WI38 (cell line): ENCODE measurements at regions not wholly inside any gene's neighbourhood (a gene's known extent, or its start where the extent isn't known, plus 50 kb on each side); places are given as distances from the start of the nearest gene placed in this dataset.

Experiments
- H3K4me3 ChIP-seq: 2 replicates; pipeline ENCODE4 v1.5.1; 2011; ENCODE audit warnings: low read depth, mild to moderate bottlenecking, control low read depth, low read length
- CTCF ChIP-seq: IDR thresholded peaks from 2 replicates; pipeline ENCODE4 v1.5.1; 2012; ENCODE audit warnings: low read depth, mild to moderate bottlenecking, control low read depth, low read length

GRCh38 chr1:115475901-115476300 is 137.9 kb upstream of the NGF start:
- TF ChIP-seq CTCF: no peak

GRCh38 chr1:115475252-115475651 is 137.2 kb upstream of the NGF start:
- H3K4me3 ChIP-seq: no peak overlapping the region
- TF ChIP-seq CTCF: no peak

More at GRCh38 chr1:115475901-115476300, 137.9 kb upstream of the NGF start:
- no peak overlapping the region for H3K4me3 ChIP-seq

- no peak overlapping the region for H3K4me3 ChIP-seq
- TF ChIP-seq CTCF: no peak
Observed at GRCh38 chr1:115473986-115474565, 136.0 kb upstream of the NGF start.

GRCh38 chr1:115469703-115470476 is 131.8 kb upstream of the NGF start:
- peak; percentile 98 for TF ChIP-seq CTCF
- no peak overlapping the region for H3K4me3 ChIP-seq

GRCh38 chr1:115467790-115468189 is 129.7 kb upstream of the NGF start:
- H3K4me3 ChIP-seq: no peak overlapping the region
- no peak for TF ChIP-seq CTCF

- TF ChIP-seq CTCF: no peak
- no peak overlapping the region for H3K4me3 ChIP-seq
Observed at GRCh38 chr1:115467196-115467595, 129.1 kb upstream of the NGF start.

- 0 out of 2 replicates have a peak, but pooled peaks have one; percentile 11 for TF ChIP-seq CTCF
- H3K4me3 ChIP-seq: no peak overlapping the region
Observed at GRCh38 chr1:115466433-115466832, 128.4 kb upstream of the NGF start.
